ENCODE measurements at regions not wholly inside any gene's neighbourhood (a gene's known extent, or its start where the extent isn't known, plus 50 kb on each side); places are given as distances from the start of the nearest gene placed in this dataset.
"Not testable (repeated sequence)": the region's sequence is repeated elsewhere in the genome, so short reads cannot be mapped to it uniquely, and the experiment has no call there.

- no peak for DNase-seq
Observed at GRCh38 chr19:29048873-29049272, 164.1 kb downstream of the UQCRFS1 start.

GRCh38 chr19:29045679-29046254 is 167.2 kb downstream of the UQCRFS1 start:
- no peak for DNase-seq

- DNase-seq = no peak
Observed at GRCh38 chr19:29044037-29044436, 168.9 kb downstream of the UQCRFS1 start.

- DNase-seq = no peak
Observed at GRCh38 chr19:29042450-29042849, 170.5 kb downstream of the UQCRFS1 start.

- no peak for DNase-seq
Observed at GRCh38 chr19:29040951-29041350, 172.0 kb downstream of the UQCRFS1 start.

GRCh38 chr19:29040292-29040691 is 172.7 kb downstream of the UQCRFS1 start:
- no peak for DNase-seq

- not testable (repeated sequence) for DNase-seq
Observed at GRCh38 chr19:29039036-29039435, 173.9 kb downstream of the UQCRFS1 start.

- no peak for DNase-seq
Observed at GRCh38 chr19:29031216-29031615, 181.7 kb downstream of the UQCRFS1 start.

GRCh38 chr19:29029268-29029958 is 183.5 kb downstream of the UQCRFS1 start:
- no peak for DNase-seq

- no peak for DNase-seq
Observed at GRCh38 chr19:29022599-29022998, 190.4 kb downstream of the UQCRFS1 start.

GRCh38 chr19:29022165-29022564 is 190.8 kb downstream of the UQCRFS1 start:
- DNase-seq = no peak

- DNase-seq = no peak
Observed at GRCh38 chr19:29021232-29021916, 191.6 kb downstream of the UQCRFS1 start.

GRCh38 chr19:29019403-29019802 is 193.5 kb downstream of the UQCRFS1 start:
- no peak for DNase-seq

- DNase-seq = no peak
Observed at GRCh38 chr19:29018542-29018941, 194.4 kb downstream of the UQCRFS1 start.

- no peak for DNase-seq
Observed at GRCh38 chr19:29017788-29018187, 195.2 kb downstream of the UQCRFS1 start.

GRCh38 chr19:29016926-29017760 is 195.8 kb downstream of the UQCRFS1 start:
- DNase-seq = no peak

- DNase-seq = no peak
Observed at GRCh38 chr19:29016353-29016752, 196.6 kb downstream of the UQCRFS1 start.

GRCh38 chr19:29015569-29015968 is 197.4 kb downstream of the UQCRFS1 start:
- no peak for DNase-seq

- DNase-seq = no peak
Observed at GRCh38 chr19:29014857-29015436, 198.0 kb downstream of the UQCRFS1 start.

GRCh38 chr19:29013988-29014387 is 199.0 kb downstream of the UQCRFS1 start:
- no peak for DNase-seq

- DNase-seq = no peak
Observed at GRCh38 chr19:29013325-29013724, 199.6 kb downstream of the UQCRFS1 start.

- DNase-seq = no peak
Observed at GRCh38 chr19:29012457-29012856, 200.5 kb downstream of the UQCRFS1 start.

- DNase-seq = no peak
Observed at GRCh38 chr19:29010276-29010675, 202.7 kb downstream of the UQCRFS1 start.
